Smooth muscle cell (in vitro differentiated cells): ENCODE measurements at regions not wholly inside any gene's neighbourhood (a gene's known extent, or its start where the extent isn't known, plus 50 kb on each side); places are given as distances from the start of the nearest gene placed in this dataset.

Source experiments
- DNase-seq: peaks from one replicate; lab custom pipeline; 2025; ENCODE audit not compliant: unreplicated experiment; lab: John Stamatoyannopoulos, UW
- H2AFZ ChIP-seq: fragments of 200-600 bp; sonication (generic); 2 replicates; pipeline ENCODE4 v1.6.0; 2016; ENCODE audit warnings: antibody characterized with exemption, low read depth, mild to moderate bottlenecking
- H3F3A ChIP-seq: fragments of 200-600 bp; sonication (generic); 2 replicates; pipeline ENCODE4 v1.6.0; 2017; ENCODE audit warnings: antibody characterized with exemption, low read depth
- H3K27ac ChIP-seq: fragments of 200-600 bp; sonication (generic); 2 replicates; pipeline ENCODE4 v1.5.1; 2016; ENCODE audit warnings: low read depth, mild to moderate bottlenecking
- H3K27me3 ChIP-seq: fragments of 200-600 bp; sonication (generic); 2 replicates; pipeline ENCODE4 v1.6.1; 2016; ENCODE audit warnings: low read depth, mild to moderate bottlenecking
- H3K36me3 ChIP-seq: fragments of 200-600 bp; sonication (generic); 2 replicates; pipeline ENCODE4 v1.5.1; 2016; ENCODE audit warnings: low read depth
- H3K4me1 ChIP-seq: fragments of 200-600 bp; sonication (generic); 2 replicates; pipeline ENCODE4 v1.5.1; 2016; ENCODE audit warnings: low read depth
- H3K4me2 ChIP-seq: fragments of 200-600 bp; sonication (generic); 2 replicates; pipeline ENCODE4 v1.6.0; 2016; ENCODE audit warnings: mild to moderate bottlenecking
- H3K4me3 ChIP-seq: fragments of 200-600 bp; sonication (generic); 2 replicates; pipeline ENCODE4 v1.5.1; 2016; ENCODE audit warnings: mild to moderate bottlenecking
- H3K79me2 ChIP-seq: fragments of 200-600 bp; sonication (generic); 2 replicates; pipeline ENCODE4 v1.6.0; 2016; ENCODE audit warnings: low read depth, mild to moderate bottlenecking
- H3K9ac ChIP-seq: fragments of 200-600 bp; sonication (generic); 2 replicates; pipeline ENCODE4 v1.6.0; 2016; ENCODE audit warnings: low read depth
- H3K9me3 ChIP-seq: fragments of 200-600 bp; sonication (generic); replicated peaks from 2 replicates; pipeline ENCODE4 v1.5.1; 2016; ENCODE audit warnings: low read depth
- H4K20me1 ChIP-seq: fragments of 200-600 bp; sonication (generic); 2 replicates; pipeline ENCODE4 v1.6.0; 2016; ENCODE audit warnings: low read depth
- WGBS: methylation state at CpG from one replicate; pipeline ENCODE4 v1.1.7; 2016; ENCODE audit warnings: low lambda C conversion rate; 5-methylcytosine and 5-hydroxymethylcytosine counted together
- TF ChIP-seq, protein P1 (sequence below): fragments of 200-600 bp; sonication (generic); IDR thresholded peaks from 2 replicates; pipeline ENCODE4 v1.5.1; 2017; ENCODE audit warnings: borderline replicate concordance, mild to moderate bottlenecking, antibody characterized with exemption; ENCODE audit not compliant: insufficient read depth, poor library complexity, severe bottlenecking

DNA sequence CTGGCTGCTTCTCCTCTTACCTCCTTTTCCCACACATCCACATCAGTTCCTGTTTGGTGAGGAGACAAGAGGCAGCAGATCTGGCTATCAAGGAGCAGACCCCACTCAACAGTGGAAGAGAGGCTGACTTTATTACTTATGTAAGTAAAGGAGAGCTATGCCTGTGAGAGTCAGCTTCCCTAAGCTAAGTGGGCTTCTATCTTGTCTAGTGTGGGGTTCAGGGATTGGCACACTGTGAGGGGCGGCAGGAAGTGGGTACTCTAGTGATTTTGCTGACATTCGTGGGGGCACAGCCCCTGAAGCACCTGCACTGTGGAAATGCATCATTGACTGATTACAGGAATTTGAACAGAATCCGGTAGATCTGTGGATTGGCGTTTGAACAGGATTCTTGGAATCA lies 163.5 kb upstream of the IRX1 start:
- WGBS = 84% methylated on average over 4 of the region's 4 CpGs
- Histone ChIP-seq H3K9me3 (no peaks in the 10 kb centered on the region), H3K36me3 (no peaks in the 10 kb centered on the region), H3K79me2 (no peaks in the 10 kb centered on the region), H3F3A (no peaks in the 10 kb centered on the region), H3K4me3 (no peak overlapping the region), H3K4me1 (no peaks in the 10 kb centered on the region), H3K9ac (no peak overlapping the region), H3K27me3 (peaks cover 23% of the 10 kb centered on the region), H2AFZ (no peak overlapping the region), H4K20me1 (no peaks in the 10 kb centered on the region), H3K27ac (no peak overlapping the region), H3K4me2 (no peak overlapping the region)
- no peak for DNase-seq
- TF ChIP-seq, protein P1, sequence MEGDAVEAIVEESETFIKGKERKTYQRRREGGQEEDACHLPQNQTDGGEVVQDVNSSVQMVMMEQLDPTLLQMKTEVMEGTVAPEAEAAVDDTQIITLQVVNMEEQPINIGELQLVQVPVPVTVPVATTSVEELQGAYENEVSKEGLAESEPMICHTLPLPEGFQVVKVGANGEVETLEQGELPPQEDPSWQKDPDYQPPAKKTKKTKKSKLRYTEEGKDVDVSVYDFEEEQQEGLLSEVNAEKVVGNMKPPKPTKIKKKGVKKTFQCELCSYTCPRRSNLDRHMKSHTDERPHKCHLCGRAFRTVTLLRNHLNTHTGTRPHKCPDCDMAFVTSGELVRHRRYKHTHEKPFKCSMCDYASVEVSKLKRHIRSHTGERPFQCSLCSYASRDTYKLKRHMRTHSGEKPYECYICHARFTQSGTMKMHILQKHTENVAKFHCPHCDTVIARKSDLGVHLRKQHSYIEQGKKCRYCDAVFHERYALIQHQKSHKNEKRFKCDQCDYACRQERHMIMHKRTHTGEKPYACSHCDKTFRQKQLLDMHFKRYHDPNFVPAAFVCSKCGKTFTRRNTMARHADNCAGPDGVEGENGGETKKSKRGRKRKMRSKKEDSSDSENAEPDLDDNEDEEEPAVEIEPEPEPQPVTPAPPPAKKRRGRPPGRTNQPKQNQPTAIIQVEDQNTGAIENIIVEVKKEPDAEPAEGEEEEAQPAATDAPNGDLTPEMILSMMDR = no peak

DNA sequence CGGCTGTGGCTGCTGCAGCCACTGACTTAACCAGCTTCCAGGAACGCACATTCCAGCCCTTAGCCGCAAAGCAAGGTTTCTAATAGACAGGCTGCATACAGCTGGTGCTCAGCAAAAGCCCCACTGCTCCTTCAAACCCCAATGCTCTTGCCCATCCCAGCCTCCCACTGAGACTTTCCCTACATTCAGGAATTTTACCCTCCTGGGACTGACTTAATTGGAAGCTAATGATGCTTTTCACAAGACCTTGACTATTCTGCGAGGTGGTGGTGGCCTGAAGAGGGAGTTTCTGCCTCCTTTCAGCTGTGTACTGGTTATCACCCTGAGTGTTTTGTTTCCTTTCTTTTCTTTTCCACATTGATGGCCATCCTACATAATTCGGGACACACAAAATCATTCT lies 164.9 kb upstream of the IRX1 start:
- 75% methylated on average over 5 of the region's 5 CpGs for WGBS
- Histone ChIP-seq H3K4me3 (no peak overlapping the region), H3F3A (no peaks in the 10 kb centered on the region), H3K79me2 (no peaks in the 10 kb centered on the region), H3K36me3 (no peaks in the 10 kb centered on the region), H3K9ac (no peak overlapping the region), H4K20me1 (no peaks in the 10 kb centered on the region), H3K4me1 (no peaks in the 10 kb centered on the region), H3K4me2 (no peak overlapping the region), H3K27me3 (peaks cover 23% of the 10 kb centered on the region), H2AFZ (no peak overlapping the region), H3K9me3 (no peaks in the 10 kb centered on the region), H3K27ac (no peak overlapping the region)
- TF ChIP-seq, protein P1 = no peak
- DNase-seq = no peak

DNA sequence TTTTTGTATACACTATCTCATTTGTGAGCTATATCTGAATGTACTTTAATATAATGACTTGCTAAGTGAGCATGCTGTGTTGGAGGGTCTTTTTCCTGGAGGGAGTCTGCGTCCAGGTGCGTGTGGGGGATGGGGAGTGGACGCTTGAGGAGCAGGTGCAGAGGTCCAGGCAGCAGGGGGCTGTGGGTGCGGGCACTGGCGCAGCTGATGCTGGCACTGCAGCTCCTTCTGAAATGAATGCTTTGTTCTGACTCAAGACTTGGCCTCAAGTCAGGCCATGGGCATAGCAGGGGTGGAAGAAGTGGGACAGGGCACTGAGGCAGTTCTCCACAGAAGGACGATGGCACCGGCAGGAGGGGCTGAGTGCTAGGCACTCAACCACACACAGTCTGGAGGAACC lies 165.7 kb upstream of the IRX1 start:
- no peaks in the 10 kb centered on the region for H3F3A ChIP-seq
- no peak overlapping the region for H3K9ac ChIP-seq
- H3K79me2 ChIP-seq = no peaks in the 10 kb centered on the region
- 90% methylated on average over 7 of the region's 7 CpGs for WGBS
- H3K36me3 ChIP-seq = no peaks in the 10 kb centered on the region
- no peak overlapping the region for H3K4me2 ChIP-seq
- H3K27me3 ChIP-seq = peaks cover 23% of the 10 kb centered on the region
- no peaks in the 10 kb centered on the region for H3K4me1 ChIP-seq
- H4K20me1 ChIP-seq = no peaks in the 10 kb centered on the region
- H3K27ac ChIP-seq = no peak overlapping the region
- DNase-seq = no peak
- no peak overlapping the region for H2AFZ ChIP-seq
- H3K4me3 ChIP-seq = no peak overlapping the region
- no peaks in the 10 kb centered on the region for H3K9me3 ChIP-seq
- TF ChIP-seq, protein P1 = no peak

DNA sequence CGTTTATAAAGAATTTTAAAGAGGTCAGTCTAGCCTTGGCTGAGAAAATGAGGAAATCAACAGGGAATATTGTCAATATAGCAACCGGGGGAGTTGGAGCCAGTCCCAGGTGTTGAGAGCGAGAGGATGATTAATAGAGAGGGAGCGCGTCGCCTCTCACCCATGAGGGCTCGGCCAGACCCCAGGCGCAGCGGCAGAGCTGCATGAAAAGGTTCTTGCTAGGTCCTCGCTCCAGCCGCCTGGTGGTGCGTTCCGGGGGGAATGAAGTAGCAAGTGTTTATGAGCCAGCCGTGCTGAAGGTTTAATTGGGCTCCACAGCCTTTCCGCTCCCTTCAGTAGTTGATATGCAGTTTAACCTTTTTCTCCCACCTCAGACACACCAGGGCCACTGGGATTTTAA lies 167.3 kb upstream of the IRX1 start:
- 79% methylated on average over 15 of the region's 15 CpGs for WGBS

More for the DNA sequence above, 167.3 kb upstream of the IRX1 start:
- no peak overlapping the region for H3K4me2 ChIP-seq
- no peaks in the 10 kb centered on the region for H3K4me1 ChIP-seq
- H3K27me3 ChIP-seq = peaks cover 23% of the 10 kb centered on the region
- TF ChIP-seq, protein P1 = no peak
- no peak for DNase-seq
- no peaks in the 10 kb centered on the region for H3K79me2 ChIP-seq
- no peaks in the 10 kb centered on the region for H3K9me3 ChIP-seq
- no peak overlapping the region for H3K27ac ChIP-seq
- H2AFZ ChIP-seq = no peak overlapping the region
- H3F3A ChIP-seq = no peaks in the 10 kb centered on the region
- no peaks in the 10 kb centered on the region for H3K36me3 ChIP-seq
- H4K20me1 ChIP-seq = no peaks in the 10 kb centered on the region
- H3K9ac ChIP-seq = no peak overlapping the region
- no peak overlapping the region for H3K4me3 ChIP-seq
